NT2/D1 (cell line): ENCODE measurements at regions not wholly inside any gene's neighbourhood (a gene's known extent, or its start where the extent isn't known, plus 50 kb on each side); places are given as distances from the start of the nearest gene placed in this dataset.

ENCODE experiments used
- DNase-seq: peaks from one replicate; pipeline ENCODE4 v3.0.0-alpha.2; 2011; ENCODE audit warnings: low read depth, low spot score
- H3K27me3 ChIP-seq: 2 replicates; pipeline ENCODE4 v1.6.0; 2011; ENCODE audit warnings: mild to moderate bottlenecking; ENCODE audit not compliant: insufficient read length, insufficient read depth
- H3K36me3 ChIP-seq: 2 replicates; pipeline ENCODE4 v1.6.1; 2011; ENCODE audit warnings: mild to moderate bottlenecking, low read length, mixed read lengths; ENCODE audit not compliant: insufficient read depth, insufficient read length
- H3K4me1 ChIP-seq: 2 replicates; pipeline ENCODE4 v1.5.1; 2011; ENCODE audit not compliant: insufficient read depth, insufficient read length
- H3K4me3 ChIP-seq: 2 replicates; pipeline ENCODE4 v1.5.1; 2011; ENCODE audit warnings: low read depth; ENCODE audit not compliant: insufficient read length
- H3K9ac ChIP-seq: 2 replicates; pipeline ENCODE4 v1.6.0; 2011; ENCODE audit warnings: low read depth; ENCODE audit not compliant: insufficient read length
- H3K9me3 ChIP-seq: 2 replicates; pipeline ENCODE4 v1.5.1; 2011; ENCODE audit warnings: mild to moderate bottlenecking, low read length; ENCODE audit not compliant: insufficient read depth
- SUZ12 ChIP-seq: IDR thresholded peaks from 2 replicates; pipeline ENCODE4 v1.6.1; 2011; ENCODE audit not compliant: insufficient read length, insufficient read depth; ENCODE audit errors: extremely low read depth
- YY1 ChIP-seq: IDR thresholded peaks from 2 replicates; pipeline ENCODE4 v1.6.1; 2011; ENCODE audit not compliant: insufficient read length, insufficient read depth
- ZNF274 ChIP-seq: IDR thresholded peaks from 2 replicates; pipeline ENCODE4 v1.6.1; 2011; ENCODE audit warnings: mild to moderate bottlenecking, low read depth, low read length

- Histone ChIP-seq H3K36me3 (no peaks in the 10 kb centered on the region), H3K9ac (no peak overlapping the region), H3K27me3 (no peaks in the 10 kb centered on the region), H3K4me3 (no peak overlapping the region), H3K9me3 (no peaks in the 10 kb centered on the region), H3K4me1 (no peaks in the 10 kb centered on the region)
- DNase-seq = no peak
- TF ChIP-seq YY1 (no peak), ZNF274 (no peak), SUZ12 (no peak)
These were observed 136.3 kb downstream of the FOXG1 start for GRCh38 chr14:28902930-28903329.

GRCh38 chr14:28911521-28911920 lies 144.9 kb downstream of the FOXG1 start:
- TF ChIP-seq YY1 = no peak
- TF ChIP-seq ZNF274 = no peak
- TF ChIP-seq SUZ12 = no peak

GRCh38 chr14:28913056-28913455 lies 146.5 kb downstream of the FOXG1 start:
- no peak for TF ChIP-seq YY1
- TF ChIP-seq SUZ12 = no peak
- no peak for TF ChIP-seq ZNF274
- Histone ChIP-seq H3K4me3 (no peak overlapping the region), H3K9ac (no peak overlapping the region), H3K4me1 (no peaks in the 10 kb centered on the region), H3K36me3 (no peaks in the 10 kb centered on the region), H3K9me3 (no peaks in the 10 kb centered on the region), H3K27me3 (no peaks in the 10 kb centered on the region)
- DNase-seq = no peak

More at GRCh38 chr14:28911521-28911920, 144.9 kb downstream of the FOXG1 start:
- no peak for DNase-seq
- Histone ChIP-seq H3K27me3 (no peaks in the 10 kb centered on the region), H3K9ac (no peak overlapping the region), H3K9me3 (no peaks in the 10 kb centered on the region), H3K4me3 (no peak overlapping the region), H3K36me3 (no peaks in the 10 kb centered on the region), H3K4me1 (no peaks in the 10 kb centered on the region)

- Histone ChIP-seq H3K36me3 (no peaks in the 10 kb centered on the region), H3K27me3 (no peaks in the 10 kb centered on the region), H3K4me1 (no peaks in the 10 kb centered on the region), H3K4me3 (no peak overlapping the region), H3K9me3 (no peaks in the 10 kb centered on the region), H3K9ac (no peak overlapping the region)
- TF ChIP-seq YY1 = no peak
- no peak for TF ChIP-seq ZNF274
- no peak for TF ChIP-seq SUZ12
- no peak for DNase-seq
These were observed 159.5 kb downstream of the FOXG1 start for GRCh38 chr14:28926122-28926521.

DNA sequence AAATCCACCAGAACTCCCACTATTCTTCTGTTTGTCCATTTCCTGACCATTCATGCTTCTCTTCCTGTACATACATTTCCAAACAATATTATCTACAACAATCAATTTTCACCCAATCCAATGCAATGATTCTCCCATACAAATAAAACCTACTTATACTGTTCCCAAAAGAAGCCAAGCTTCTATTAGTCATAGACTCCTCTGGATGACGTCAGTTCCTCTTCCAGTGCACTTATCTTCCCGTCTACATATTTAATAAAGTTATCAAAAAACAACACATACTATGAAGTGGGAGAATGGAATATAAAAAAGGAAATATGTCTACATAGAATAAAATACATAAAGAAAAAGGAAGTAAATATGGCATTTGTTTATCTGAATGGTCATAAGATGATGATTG lies 165.4 kb downstream of the FOXG1 start:
- H3K36me3 ChIP-seq = no peaks in the 10 kb centered on the region
- no peaks in the 10 kb centered on the region; the same call in 1 of the 2 replicates for H3K9me3 ChIP-seq
- no peak for TF ChIP-seq YY1
- no peak for TF ChIP-seq SUZ12
- no peak for TF ChIP-seq ZNF274

GRCh38 chr14:28936601-28937000 lies 170.0 kb downstream of the FOXG1 start:
- no peaks in the 10 kb centered on the region for H3K36me3 ChIP-seq
- no peaks in the 10 kb centered on the region; the same call in 1 of the 2 replicates for H3K9me3 ChIP-seq
- DNase-seq = no peak
- TF ChIP-seq YY1 = no peak
- no peak for TF ChIP-seq SUZ12
- TF ChIP-seq ZNF274 = no peak
- no peaks in the 10 kb centered on the region for H3K4me1 ChIP-seq
- H3K4me3 ChIP-seq = no peak overlapping the region
- H3K9ac ChIP-seq = no peak overlapping the region
- H3K27me3 ChIP-seq = no peaks in the 10 kb centered on the region

More for the DNA sequence above, 165.4 kb downstream of the FOXG1 start:
- H3K9ac ChIP-seq = no peak overlapping the region
- H3K4me3 ChIP-seq = no peak overlapping the region
- H3K4me1 ChIP-seq = no peaks in the 10 kb centered on the region
- H3K27me3 ChIP-seq = no peaks in the 10 kb centered on the region
- no peak for DNase-seq

DNA sequence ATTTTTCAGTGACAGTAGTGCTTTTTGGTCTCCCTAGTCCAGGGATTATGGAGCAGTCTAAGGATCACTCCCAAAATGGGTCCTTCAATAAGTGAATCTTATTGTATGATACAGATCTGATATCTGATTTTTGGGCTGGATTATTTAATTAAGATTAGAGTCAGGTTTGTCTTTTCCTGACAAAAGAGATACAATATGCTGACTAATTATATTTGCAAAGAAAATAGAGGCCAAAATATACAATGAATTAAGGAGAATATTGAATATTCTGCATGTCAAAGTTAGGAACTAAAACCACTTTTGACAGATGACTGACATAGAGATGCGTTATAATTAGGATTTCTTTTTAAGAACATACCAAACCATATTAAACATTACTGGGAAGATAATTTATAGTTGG lies 175.2 kb downstream of the FOXG1 start:
- H3K36me3 ChIP-seq = no peaks in the 10 kb centered on the region

DNA sequence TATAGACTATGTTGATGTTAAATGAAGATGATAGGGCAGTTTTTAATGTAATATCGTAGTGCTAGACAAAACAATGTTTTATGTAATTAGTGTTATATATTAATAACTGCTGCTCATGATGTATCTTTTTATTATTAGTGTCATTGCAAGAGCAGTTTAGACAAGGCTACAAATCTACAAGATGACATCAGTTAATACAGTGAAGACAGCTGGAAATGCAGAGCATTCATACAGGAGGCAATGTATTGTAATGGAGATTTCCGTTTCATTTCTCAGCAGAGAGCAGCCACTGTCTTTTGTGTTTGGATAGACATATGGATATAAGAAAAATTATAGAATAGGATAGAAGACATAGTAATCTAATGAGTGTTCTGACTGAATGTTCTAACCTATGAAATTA lies 178.0 kb downstream of the FOXG1 start:
- H3K9me3 ChIP-seq = no peaks in the 10 kb centered on the region
- TF ChIP-seq YY1 = no peak
- no peak for TF ChIP-seq ZNF274
- TF ChIP-seq SUZ12 = no peak
- DNase-seq = no peak
- H3K9ac ChIP-seq = no peak overlapping the region
- H3K36me3 ChIP-seq = no peaks in the 10 kb centered on the region
- no peaks in the 10 kb centered on the region for H3K4me1 ChIP-seq
- H3K4me3 ChIP-seq = no peak overlapping the region
- H3K27me3 ChIP-seq = no peaks in the 10 kb centered on the region

More for the DNA sequence above, 175.2 kb downstream of the FOXG1 start:
- no peak overlapping the region for H3K4me3 ChIP-seq
- TF ChIP-seq SUZ12 (no peak), YY1 (no peak), ZNF274 (no peak)
- H3K4me1 ChIP-seq = no peaks in the 10 kb centered on the region
- H3K9ac ChIP-seq = no peak overlapping the region
- H3K27me3 ChIP-seq = no peaks in the 10 kb centered on the region
- H3K9me3 ChIP-seq = no peaks in the 10 kb centered on the region
- no peak for DNase-seq

DNA sequence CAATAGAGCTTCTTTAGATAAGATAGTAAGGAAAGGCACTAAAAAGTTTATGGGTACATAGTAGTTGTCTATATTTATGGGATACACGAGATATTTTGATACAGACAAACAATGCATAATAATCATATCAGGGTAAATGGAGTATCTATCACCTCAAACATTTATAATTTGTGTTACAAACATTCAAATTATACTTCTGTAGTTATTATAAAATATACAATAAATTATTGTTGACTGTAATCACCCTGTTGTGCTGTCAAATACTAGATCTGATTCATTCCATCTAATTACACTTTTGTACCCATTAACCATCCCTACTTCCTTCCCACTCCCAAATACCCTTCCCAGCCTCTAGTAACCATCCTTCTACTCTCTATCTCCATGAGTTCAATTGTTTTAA lies 179.7 kb downstream of the FOXG1 start:
- Histone ChIP-seq H3K36me3 (no peaks in the 10 kb centered on the region), H3K4me1 (no peaks in the 10 kb centered on the region), H3K27me3 (no peaks in the 10 kb centered on the region), H3K9ac (no peak overlapping the region), H3K4me3 (no peak overlapping the region), H3K9me3 (no peaks in the 10 kb centered on the region)
- TF ChIP-seq SUZ12 = no peak
- DNase-seq = no peak
